HG03280 (cell line): ENCODE measurements at regions not wholly inside any gene's neighbourhood (a gene's known extent, or its start where the extent isn't known, plus 50 kb on each side); places are given as distances from the start of the nearest gene placed in this dataset.
"Not testable (repeated sequence)": the region's sequence is repeated elsewhere in the genome, so short reads cannot be mapped to it uniquely, and the experiment has no call there.

ENCODE experiments used
- ATAC-seq: cut with Tn5 transposase; IDR thresholded peaks from one replicate; pipeline ENCODE4 v1.9.1; 2021; ENCODE audit warnings: mild to moderate bottlenecking, moderate library complexity; ENCODE audit not compliant: unreplicated experiment

DNA sequence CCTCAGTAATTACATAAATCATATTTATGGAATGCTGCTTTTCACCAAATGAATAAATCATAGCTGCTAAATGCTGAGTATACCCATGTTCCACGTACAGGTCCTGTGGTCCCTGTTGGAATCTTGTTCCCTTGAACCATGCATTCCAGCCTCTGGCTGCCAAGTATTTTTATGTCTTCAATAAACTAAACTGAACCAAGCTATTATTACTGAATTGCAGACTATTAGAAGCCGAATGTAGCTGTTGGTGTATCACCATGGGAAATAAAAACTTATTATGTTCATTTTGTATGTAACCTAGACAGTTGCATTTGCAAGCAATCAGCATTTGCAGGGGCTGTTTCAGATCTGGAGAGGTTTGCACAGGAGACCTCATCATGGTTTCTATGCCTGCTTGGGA lies 362.4 kb downstream of the ADCYAP1 start:
- ATAC-seq = no peak

GRCh38 chr18:1270081-1270480 lies 365.4 kb downstream of the ADCYAP1 start:
- ATAC-seq = no peak

GRCh38 chr18:1273469-1273868 lies 368.8 kb downstream of the ADCYAP1 start:
- ATAC-seq = no peak

GRCh38 chr18:1292167-1292566 lies 387.5 kb downstream of the ADCYAP1 start:
- no peak for ATAC-seq

DNA sequence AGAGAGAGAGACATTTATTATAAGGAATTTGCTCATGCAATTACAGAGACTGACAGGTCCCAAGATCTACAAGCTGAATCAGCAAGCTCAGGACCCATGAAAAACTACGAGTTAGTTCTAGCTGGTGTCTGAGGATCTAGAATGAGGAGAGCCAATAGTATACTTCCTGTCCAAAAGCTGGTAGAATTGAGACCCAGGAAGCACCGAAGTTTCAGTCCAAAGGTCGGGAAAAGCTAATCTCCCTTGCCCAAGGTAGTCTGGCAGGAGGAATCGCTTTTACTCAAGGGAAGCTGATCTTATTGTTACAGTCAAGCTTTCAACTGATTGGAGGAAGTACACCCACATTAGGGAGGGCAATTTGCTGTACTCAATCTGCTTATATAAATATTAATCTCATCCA lies 389.6 kb downstream of the ADCYAP1 start:
- ATAC-seq = no peak

DNA sequence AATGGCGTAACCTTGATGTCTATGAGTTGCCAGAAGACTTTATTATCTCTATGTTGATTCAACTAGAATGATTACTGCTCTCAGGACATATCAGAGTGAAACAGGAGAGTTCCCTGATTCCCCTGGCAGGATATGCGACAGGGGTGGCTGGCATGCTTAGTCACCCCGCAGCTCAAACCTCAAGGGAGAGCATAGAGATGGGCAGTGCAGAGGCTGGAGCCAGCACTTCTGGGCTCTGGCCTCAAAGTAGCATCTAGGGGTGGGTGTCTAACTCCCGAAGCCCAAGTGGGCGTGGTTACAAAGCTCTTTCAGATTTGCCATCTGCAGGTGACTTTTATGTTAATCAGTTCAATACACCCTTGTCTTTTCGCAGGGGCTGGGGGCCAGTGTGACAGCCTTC lies 391.6 kb downstream of the ADCYAP1 start:
- no peak for ATAC-seq

DNA sequence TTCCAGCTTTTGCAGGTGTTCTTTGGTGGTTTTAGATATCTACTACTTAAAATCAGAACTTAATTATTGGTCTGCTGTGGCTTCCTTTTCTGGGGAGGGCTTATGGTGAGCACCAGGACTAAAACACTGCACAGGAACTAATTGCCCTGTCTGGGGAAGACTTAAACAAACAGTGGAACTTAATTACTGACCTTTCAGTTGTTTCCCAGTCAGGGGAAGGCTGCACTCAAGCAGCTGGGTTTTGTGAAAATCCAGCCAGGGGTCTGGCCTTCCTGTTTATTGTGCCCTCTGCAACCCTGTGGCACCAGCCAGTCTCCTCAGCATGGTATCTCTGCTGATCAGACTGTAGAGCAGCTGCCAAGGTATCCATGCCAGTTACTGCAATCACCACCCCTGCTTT lies 398.2 kb downstream of the ADCYAP1 start:
- no peak for ATAC-seq

DNA sequence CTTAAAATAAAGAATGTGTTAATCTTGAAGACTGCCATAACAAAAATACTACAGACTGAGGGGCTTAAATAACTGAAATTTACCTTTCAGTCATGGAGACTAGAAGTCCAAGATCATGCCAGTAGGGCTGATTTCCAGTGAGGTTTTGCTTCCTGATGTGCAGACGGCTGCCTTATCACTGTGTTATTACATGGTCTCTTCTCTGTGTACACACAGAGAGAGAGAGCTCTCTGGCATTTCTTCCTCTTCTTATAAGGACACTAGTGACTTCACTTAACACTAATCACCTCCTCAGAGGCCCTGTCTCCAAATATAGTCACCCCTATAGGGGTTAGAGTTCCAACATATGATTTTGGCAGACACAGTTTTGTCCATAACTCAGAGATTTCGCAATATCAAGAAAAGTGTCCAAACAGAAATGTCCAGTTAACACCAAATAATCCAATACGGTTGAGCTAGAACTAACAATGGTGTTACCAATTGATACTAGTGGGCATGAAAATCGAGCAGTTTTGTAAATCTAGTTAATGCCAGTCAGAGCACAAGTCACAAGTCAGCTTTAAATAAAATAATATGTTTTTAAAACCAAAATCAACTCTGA lies 399.8 kb downstream of the ADCYAP1 start:
- ATAC-seq = no peak

DNA sequence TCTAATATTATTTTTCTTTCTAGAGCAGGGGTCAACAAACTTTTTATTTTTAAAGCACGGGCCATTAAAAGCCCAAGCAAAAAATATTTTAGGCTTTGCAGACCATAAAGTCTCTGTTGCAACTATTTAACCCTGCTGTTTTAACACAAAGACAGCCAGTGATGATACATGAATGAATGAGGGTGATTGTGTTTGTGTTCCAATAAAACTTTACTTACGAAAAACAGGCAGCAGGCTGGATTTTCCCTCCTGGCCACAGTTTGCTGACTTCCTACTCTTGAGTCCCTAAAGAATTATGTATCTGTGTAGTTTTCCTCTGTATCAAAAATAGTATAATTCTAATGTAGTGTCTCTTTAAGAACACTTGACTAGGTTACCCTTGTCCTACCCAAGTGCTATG lies 402.0 kb downstream of the ADCYAP1 start:
- ATAC-seq = no peak

DNA sequence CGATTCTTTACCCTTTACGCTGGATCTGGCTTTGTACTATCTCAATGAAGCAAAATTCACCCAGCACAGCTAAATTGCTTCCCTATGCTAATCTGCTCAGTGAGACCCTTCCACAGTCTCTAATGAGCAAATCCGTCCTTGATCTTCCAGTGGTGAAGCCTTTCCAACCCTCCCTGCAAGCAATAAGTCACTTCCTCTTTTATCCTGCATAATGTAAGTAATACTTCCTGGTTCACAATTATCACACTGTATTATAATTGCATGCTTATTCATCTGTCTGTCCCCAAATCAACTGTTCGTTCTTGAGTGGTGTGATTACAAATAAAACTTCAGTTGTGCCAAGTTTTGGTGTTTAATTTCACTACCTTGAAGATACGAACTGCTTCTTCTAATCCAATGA lies 404.0 kb downstream of the ADCYAP1 start:
- ATAC-seq = no peak

GRCh38 chr18:1311376-1311775 lies 406.7 kb downstream of the ADCYAP1 start:
- no peak for ATAC-seq

GRCh38 chr18:1335345-1335744 lies 430.7 kb downstream of the ADCYAP1 start:
- ATAC-seq = not testable (repeated sequence)

- no peak for ATAC-seq
These were observed 446.3 kb downstream of the ADCYAP1 start for GRCh38 chr18:1350931-1351450.

- no peak for ATAC-seq
These were observed 448.4 kb downstream of the ADCYAP1 start for GRCh38 chr18:1353025-1353424.

GRCh38 chr18:1357724-1358123 lies 453.1 kb downstream of the ADCYAP1 start:
- no peak for ATAC-seq

GRCh38 chr18:1361936-1362335 lies 457.3 kb downstream of the ADCYAP1 start:
- no peak for ATAC-seq

DNA sequence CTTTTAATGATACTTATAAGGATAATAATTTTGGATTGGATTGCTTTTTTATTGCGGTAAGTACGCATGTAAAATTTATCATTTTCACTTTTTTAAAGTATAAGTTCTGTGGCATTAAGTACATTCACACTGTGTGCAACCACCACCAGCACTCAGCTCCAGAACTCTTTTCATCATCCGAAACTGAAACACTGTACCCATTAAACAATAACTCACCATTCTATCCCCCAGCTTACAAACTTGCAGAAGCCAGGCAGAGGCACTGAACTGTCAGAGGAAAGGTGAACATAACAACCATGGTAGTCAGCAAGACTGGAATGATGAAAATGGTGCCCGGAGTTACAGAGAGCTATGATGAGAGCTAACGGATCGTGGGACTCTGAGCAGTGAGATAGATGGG lies 465.9 kb downstream of the ADCYAP1 start:
- no peak for ATAC-seq

DNA sequence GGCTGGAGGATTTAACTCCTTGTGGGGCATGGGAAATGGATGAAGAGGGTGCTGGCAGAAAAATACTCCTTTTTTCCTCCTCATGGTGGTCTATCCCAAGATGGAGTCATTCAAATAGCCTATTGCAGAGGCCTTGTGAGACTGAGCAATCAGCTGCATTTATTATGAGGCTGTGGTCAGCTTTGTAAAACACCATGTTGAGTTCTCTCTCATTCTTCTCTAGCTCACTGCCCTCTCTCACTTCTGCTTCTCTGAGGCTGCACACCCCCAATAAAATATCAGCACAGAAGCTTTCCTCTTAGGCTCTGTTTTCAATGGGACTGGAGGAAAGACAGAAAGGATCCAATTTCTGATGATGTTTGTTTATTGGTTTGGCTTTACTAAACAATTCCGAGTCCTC lies 467.1 kb downstream of the ADCYAP1 start:
- no peak for ATAC-seq

- no peak for ATAC-seq
These were observed 478.8 kb downstream of the ADCYAP1 start for GRCh38 chr18:1383465-1383864.

GRCh38 chr18:1388468-1388867 lies 483.8 kb downstream of the ADCYAP1 start:
- ATAC-seq = not testable (repeated sequence)

GRCh38 chr18:1392046-1392445 lies 487.4 kb downstream of the ADCYAP1 start:
- ATAC-seq = no peak

- no peak for ATAC-seq
These were observed 488.4 kb downstream of the ADCYAP1 start for GRCh38 chr18:1392865-1393734.
